ENCODE measurements at regions not wholly inside any gene's neighbourhood (a gene's known extent, or its start where the extent isn't known, plus 50 kb on each side); places are given as distances from the start of the nearest gene placed in this dataset.

GRCh38 chr20:53884859-53885541 lies 185.4 kb downstream of the BCAS1 start:
- TF ChIP-seq CTCF (IDR thresholded peaks at IDR 0.05): no peak
- no peak for TF ChIP-seq POLR2A (IDR thresholded peaks at IDR 0.05)

Measured in adrenal gland (tissue), 5 donors.